Uterus (tissue), 3 donors: ENCODE measurements at regions not wholly inside any gene's neighbourhood (a gene's known extent, or its start where the extent isn't known, plus 50 kb on each side); places are given as distances from the start of the nearest gene placed in this dataset.

Experiments used
- DNase-seq, 2 donors: peaks; one replicate each; pipeline ENCODE4 v3.0.0-alpha.2; 2019 to 2020
- H3K27ac ChIP-seq, 2 donors: fragments of 200-600 bp; sonication (generic); 1 replicate in 1 of 2; 2 replicates in 1 of 2; pipeline ENCODE4 v1.5.1; 2016 to 2018
- H3K27me3 ChIP-seq, 2 donors: fragments of 200-600 bp; sonication (generic); one replicate each; pipeline ENCODE4 v1.5.1; 2018 to 2019; ENCODE audit warnings: control low read depth in 1 of 2
- H3K36me3 ChIP-seq, 2 donors: fragments of 200-600 bp; sonication (generic); one replicate each; pipeline ENCODE4 v1.5.1; 2019; ENCODE audit warnings: control low read depth in 1 of 2
- H3K4me1 ChIP-seq, 2 donors: fragments of 200-600 bp; sonication (generic); one replicate each; pipeline ENCODE4 v1.5.1; 2018 to 2019; ENCODE audit warnings: control low read depth in 1 of 2
- H3K4me3 ChIP-seq, 2 donors: fragments of 200-600 bp; sonication (generic); 1 replicate in 1 of 2; 2 replicates in 1 of 2; pipeline ENCODE4 v1.5.1; 2018 to 2019; ENCODE audit warnings: mild to moderate bottlenecking in 1 of 2
- H3K9me3 ChIP-seq, 2 donors: fragments of 200-600 bp; sonication (generic); one replicate each; pipeline ENCODE4 v1.5.1; 2019; ENCODE audit warnings: control low read depth in 1 of 2
- CTCF ChIP-seq, 4 experiments: fragments of 200-600 bp in 2 of 4; fragments of 450-650 bp in 2 of 4; sonication (generic) in 2 of 4; IDR thresholded peaks; one replicate each; pipeline ENCODE4 v1.5.1; 2016 to 2019; ENCODE audit warnings: antibody characterized with exemption in 4 of 4, mild to moderate bottlenecking in 2 of 4, moderate library complexity in 1 of 4
- POLR2A ChIP-seq, 2 donors: fragments of 450-650 bp; IDR thresholded peaks; one replicate each; pipeline ENCODE4 v1.6.1; 2016; ENCODE audit warnings: antibody characterized with exemption in 2 of 2, mild to moderate bottlenecking in 1 of 2, moderate library complexity in 1 of 2
- intact Hi-C: fragments of 100-400 bp; cut with DNase I; formaldehyde crosslinking; loops from one replicate; pipeline ENCODE4 v1.15.1; 2023; ENCODE audit warnings: low total_unique reads
- donor health status: DM: yes; HTN: yes; CAD: no.

- Histone ChIP-seq H3K27ac (peak overlapping the region; percentile 77), H3K4me1 (no peaks in the 10 kb centered on the region), H3K4me3 (no peak overlapping the region), H3K36me3 (no peaks in the 10 kb centered on the region), H3K27me3 (no peaks in the 10 kb centered on the region), H3K9me3 (no peaks in the 10 kb centered on the region)
- DNase-seq = peak; percentile 45 to 75
- intact Hi-C loops = no loop called here
- TF ChIP-seq POLR2A (IDR thresholded peaks at IDR 0.05) = no peak
- TF ChIP-seq CTCF (IDR thresholded peaks at IDR 0.05) = no peak
These were observed 111.4 kb upstream of the CDC42EP3 start for GRCh38 chr2:37782721-37783371.

GRCh38 chr2:37783545-37783944 is 112.1 kb upstream of the CDC42EP3 start:
- no peaks in the 10 kb centered on the region for H3K4me1 ChIP-seq
- no peaks in the 10 kb centered on the region for H3K27me3 ChIP-seq
- DNase-seq = no peak
- H3K36me3 ChIP-seq = no peaks in the 10 kb centered on the region
- H3K9me3 ChIP-seq = peaks cover 0 to 6% of the 10 kb centered on the region in 2 donors
- peak overlapping the region; percentile 77 for H3K27ac ChIP-seq
- TF ChIP-seq CTCF (IDR thresholded peaks at IDR 0.05) (no peak), POLR2A (IDR thresholded peaks at IDR 0.05) (no peak)
- H3K4me3 ChIP-seq = no peak overlapping the region
- intact Hi-C loops = no loop called here

GRCh38 chr2:37784071-37784758 is 112.8 kb upstream of the CDC42EP3 start:
- no peaks in the 10 kb centered on the region for H3K27me3 ChIP-seq
- H3K36me3 ChIP-seq = no peaks in the 10 kb centered on the region
- TF ChIP-seq CTCF (IDR thresholded peaks at IDR 0.05) = no peak
- DNase-seq = no peak
- no peaks in the 10 kb centered on the region for H3K4me1 ChIP-seq
- H3K9me3 ChIP-seq = peaks cover 0 to 6% of the 10 kb centered on the region in 2 donors
- intact Hi-C loops = no loop called here
- peak overlapping the region; percentile 77 for H3K27ac ChIP-seq
- H3K4me3 ChIP-seq = no peak overlapping the region

- no peak for TF ChIP-seq CTCF (IDR thresholded peaks at IDR 0.05)
- no peak for TF ChIP-seq POLR2A (IDR thresholded peaks at IDR 0.05)
- Histone ChIP-seq H3K36me3 (no peaks in the 10 kb centered on the region), H3K27ac (peak overlapping the region in 1 of 2 donors; percentile 77), H3K9me3 (peaks cover 0 to 6% of the 10 kb centered on the region in 2 donors), H3K4me3 (no peak overlapping the region), H3K27me3 (no peaks in the 10 kb centered on the region), H3K4me1 (no peaks in the 10 kb centered on the region)
- DNase-seq = no peak
- intact Hi-C loops = no loop called here
These were observed 113.3 kb upstream of the CDC42EP3 start for GRCh38 chr2:37784759-37785149.

GRCh38 chr2:37786191-37786698 is 114.8 kb upstream of the CDC42EP3 start:
- DNase-seq = no peak
- Histone ChIP-seq H3K9me3 (peaks cover 0 to 6% of the 10 kb centered on the region in 2 donors), H3K27ac (no peak overlapping the region), H3K36me3 (no peaks in the 10 kb centered on the region), H3K4me1 (no peaks in the 10 kb centered on the region), H3K4me3 (no peak overlapping the region), H3K27me3 (no peaks in the 10 kb centered on the region)
- intact Hi-C loops = no loop called here
- TF ChIP-seq POLR2A (IDR thresholded peaks at IDR 0.05) (no peak), CTCF (IDR thresholded peaks at IDR 0.05) (no peak)
